ENCODE measurements at regions not wholly inside any gene's neighbourhood (a gene's known extent, or its start where the extent isn't known, plus 50 kb on each side); places are given as distances from the start of the nearest gene placed in this dataset.

GRCh38 chr22:47225080-47225930, 462.9 kb downstream of the TBC1D22A start:
- no peak for DNase-seq
